CD14-positive monocyte (primary cell): ENCODE measurements at regions not wholly inside any gene's neighbourhood (a gene's known extent, or its start where the extent isn't known, plus 50 kb on each side); places are given as distances from the start of the nearest gene placed in this dataset.

Experiments
- DNase-seq, 3 donors: peaks; one replicate each; pipeline ENCODE4 v3.0.0-alpha.2; 2011 to 2022
- H2AFZ ChIP-seq: 2 replicates; pipeline ENCODE4 v1.6.0; 2012; ENCODE audit warnings: mild to moderate bottlenecking, low read depth, low read length, inconsistent platforms; ENCODE audit not compliant: insufficient read depth, poor library complexity, severe bottlenecking
- H3K27ac ChIP-seq, 2 donors: 1 replicate in 1 of 2; 2 replicates in 1 of 2; pipeline ENCODE4 v1.5.1; 2012 to 2013; ENCODE audit warnings: low read length in 2 of 2, control low read depth in 1 of 2, inconsistent platforms in 1 of 2, low read depth in 1 of 2, mild to moderate bottlenecking in 1 of 2
- H3K27me3 ChIP-seq, 2 donors: one replicate each; pipeline versions ENCODE4 v1.6.0 to v1.6.1; 2011 to 2013; ENCODE audit warnings: low read length in 2 of 2; ENCODE audit not compliant: control insufficient read depth in 2 of 2, insufficient read depth in 2 of 2
- H3K36me3 ChIP-seq, 2 donors: replicated peaks in 1 of 2; 1 replicate in 1 of 2; 2 replicates in 1 of 2; pipeline versions ENCODE4 v1.5.1 to v1.6.1; 2012 to 2013; ENCODE audit warnings: low read length in 2 of 2, control low read depth in 1 of 2, inconsistent platforms in 1 of 2, mild to moderate bottlenecking in 1 of 2; ENCODE audit not compliant: insufficient read depth in 2 of 2, control insufficient read depth in 1 of 2
- H3K4me1 ChIP-seq, 2 donors: 1 replicate in 1 of 2; 2 replicates in 1 of 2; pipeline versions ENCODE4 v1.5.1 to v1.6.1; 2012 to 2013; ENCODE audit warnings: low read length in 2 of 2, control low read depth in 1 of 2, inconsistent platforms in 1 of 2, mild to moderate bottlenecking in 1 of 2, moderate library complexity in 1 of 2; ENCODE audit not compliant: insufficient read depth in 2 of 2, control insufficient read depth in 1 of 2
- H3K4me2 ChIP-seq: replicated peaks from 2 replicates; pipeline ENCODE3; 2012; ENCODE audit warnings: low read length, moderate library complexity, mild to moderate bottlenecking; ENCODE audit not compliant: poor library complexity, severe bottlenecking; ENCODE audit errors: extremely low read depth
- H3K4me3 ChIP-seq, 3 experiments: fragments of 200-600 bp in 1 of 3; sonication (generic) in 1 of 3; replicated peaks in 1 of 3; 1 replicate in 2 of 3; 2 replicates in 1 of 3; pipeline ENCODE4 v1.5.1; 2011 to 2013; ENCODE audit warnings: low read length in 3 of 3, mild to moderate bottlenecking in 3 of 3, control low read depth in 2 of 3, low read depth in 2 of 3, inconsistent platforms in 1 of 3, moderate library complexity in 1 of 3
- H3K79me2 ChIP-seq: 2 replicates; pipeline ENCODE4 v1.6.0; 2012; ENCODE audit warnings: mild to moderate bottlenecking, control low read depth, inconsistent platforms, low read length, moderate library complexity; ENCODE audit not compliant: insufficient read depth
- H3K9ac ChIP-seq: 2 replicates; pipeline ENCODE4 v1.6.0; 2017; ENCODE audit warnings: low read length, mild to moderate bottlenecking; ENCODE audit not compliant: insufficient read depth, poor library complexity, severe bottlenecking
- H3K9me3 ChIP-seq, 2 donors: replicated peaks in 1 of 2; 1 replicate in 1 of 2; 2 replicates in 1 of 2; pipeline versions ENCODE4 v1.5.1 to v1.6.1; 2012 to 2013; ENCODE audit warnings: low read length in 2 of 2, control low read depth in 1 of 2; ENCODE audit not compliant: control insufficient read depth in 1 of 2, insufficient read depth in 1 of 2
- H4K20me1 ChIP-seq: 2 replicates; pipeline ENCODE4 v1.6.0; 2012; ENCODE audit warnings: mild to moderate bottlenecking, low read length, control low read depth, moderate library complexity; ENCODE audit not compliant: insufficient read depth
- H3K27ac Mint-ChIP-seq, 7 donors: one replicate each; pipeline ENCODE4 v1.8.0; 2020; ENCODE audit warnings: mild to moderate bottlenecking in 7 of 7, mixed read lengths in 7 of 7, moderate library complexity in 6 of 7, inconsistent platforms in 2 of 7
- H3K27me3 Mint-ChIP-seq, 3 donors: one replicate each; pipeline ENCODE4 v1.8.0; 2021 to 2022; ENCODE audit warnings: low read depth in 3 of 3, mild to moderate bottlenecking in 3 of 3, mixed read lengths in 3 of 3, moderate library complexity in 3 of 3, inconsistent platforms in 1 of 3
- H3K36me3 Mint-ChIP-seq, 2 donors: one replicate each; pipeline ENCODE4 v1.8.0; 2020; ENCODE audit warnings: mixed read lengths in 2 of 2, inconsistent platforms in 1 of 2, mild to moderate bottlenecking in 1 of 2
- H3K4me1 Mint-ChIP-seq: one replicate; pipeline ENCODE4 v1.8.0; 2020; ENCODE audit warnings: mild to moderate bottlenecking, mixed read lengths
- H3K4me3 Mint-ChIP-seq, 2 donors: one replicate each; pipeline ENCODE4 v1.8.0; 2020; ENCODE audit warnings: mild to moderate bottlenecking in 2 of 2, mixed read lengths in 2 of 2, moderate library complexity in 1 of 2
- H3K9me3 Mint-ChIP-seq, 7 donors: one replicate each; pipeline ENCODE4 v1.8.0; 2020 to 2022; ENCODE audit warnings: mixed read lengths in 7 of 7, mild to moderate bottlenecking in 6 of 7, moderate library complexity in 6 of 7, inconsistent platforms in 2 of 7
- WGBS: methylation state at CpG from one replicate; pipeline ENCODE4 v1.1.5; 2013; ENCODE audit warnings: missing lambda C conversion rate; ENCODE audit not compliant: insufficient coverage; 5-methylcytosine and 5-hydroxymethylcytosine counted together
- intact Hi-C, 2 donors: fragments of 100-400 bp; cut with micrococcal nuclease; formaldehyde crosslinking; loops; one replicate each; pipeline versions ENCODE4 v1.15.0 to v1.15.1; 2023
- TF ChIP-seq, protein P1 (sequence below): fragments of 200-600 bp; IDR thresholded peaks from one replicate; pipeline ENCODE4 v1.8.0; 2022; ENCODE audit warnings: antibody characterized with exemption, mild to moderate bottlenecking

- H3K4me2 ChIP-seq: no peak overlapping the region
- Mint-ChIP-seq H3K4me1 (no peaks in the 10 kb centered on the region), H3K27me3 (peaks cover 1 to 9% (median 6%) of the 10 kb centered on the region in 3 donors), H3K36me3 (no peaks in the 10 kb centered on the region), H3K27ac (no peak overlapping the region), H3K4me3 (no peak overlapping the region), H3K9me3 (peaks cover 21 to 44% (median 38%) of the 10 kb centered on the region in 7 donors)
- no peaks in the 10 kb centered on the region for H3K27me3 ChIP-seq
- H3K9me3 ChIP-seq: peaks cover 31 to 41% of the 10 kb centered on the region in 2 donors
- DNase-seq: no peak
- H3K9ac ChIP-seq: no peak overlapping the region
- no peaks in the 10 kb centered on the region for H3K79me2 ChIP-seq
- no peaks in the 10 kb centered on the region for H3K36me3 ChIP-seq
- WGBS: 81% methylated on average over 11 of the region's 12 CpGs
- intact Hi-C loops: no loop called here
- H4K20me1 ChIP-seq: no peaks in the 10 kb centered on the region
- no peak overlapping the region for H2AFZ ChIP-seq
- no peak overlapping the region for H3K4me3 ChIP-seq
- no peak overlapping the region for H3K27ac ChIP-seq
- H3K4me1 ChIP-seq: no peaks in the 10 kb centered on the region
- TF ChIP-seq, protein P1, sequence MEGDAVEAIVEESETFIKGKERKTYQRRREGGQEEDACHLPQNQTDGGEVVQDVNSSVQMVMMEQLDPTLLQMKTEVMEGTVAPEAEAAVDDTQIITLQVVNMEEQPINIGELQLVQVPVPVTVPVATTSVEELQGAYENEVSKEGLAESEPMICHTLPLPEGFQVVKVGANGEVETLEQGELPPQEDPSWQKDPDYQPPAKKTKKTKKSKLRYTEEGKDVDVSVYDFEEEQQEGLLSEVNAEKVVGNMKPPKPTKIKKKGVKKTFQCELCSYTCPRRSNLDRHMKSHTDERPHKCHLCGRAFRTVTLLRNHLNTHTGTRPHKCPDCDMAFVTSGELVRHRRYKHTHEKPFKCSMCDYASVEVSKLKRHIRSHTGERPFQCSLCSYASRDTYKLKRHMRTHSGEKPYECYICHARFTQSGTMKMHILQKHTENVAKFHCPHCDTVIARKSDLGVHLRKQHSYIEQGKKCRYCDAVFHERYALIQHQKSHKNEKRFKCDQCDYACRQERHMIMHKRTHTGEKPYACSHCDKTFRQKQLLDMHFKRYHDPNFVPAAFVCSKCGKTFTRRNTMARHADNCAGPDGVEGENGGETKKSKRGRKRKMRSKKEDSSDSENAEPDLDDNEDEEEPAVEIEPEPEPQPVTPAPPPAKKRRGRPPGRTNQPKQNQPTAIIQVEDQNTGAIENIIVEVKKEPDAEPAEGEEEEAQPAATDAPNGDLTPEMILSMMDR: no peak
Observed at GRCh38 chr7:98687111-98687751, 70.1 kb downstream of the NPTX2 start.

DNA sequence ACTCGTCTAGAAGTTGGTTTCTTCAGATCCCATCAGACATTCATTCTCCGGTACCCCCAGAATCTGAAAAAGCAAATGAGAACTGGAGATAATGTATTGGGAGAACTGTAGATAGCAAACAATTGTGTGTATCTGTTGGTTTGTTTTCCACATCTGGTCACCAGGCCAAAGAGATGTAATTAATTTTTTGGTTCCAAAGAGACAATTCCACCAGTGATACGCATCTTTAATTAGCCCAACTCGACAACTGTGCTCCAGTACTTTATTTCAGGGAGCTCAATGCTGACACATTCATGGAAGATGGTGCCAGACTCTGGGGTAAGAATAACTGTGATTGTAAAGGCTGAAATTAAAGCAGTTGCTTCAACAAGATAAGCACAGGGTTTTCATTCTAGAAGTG is 74.5 kb downstream of the NPTX2 start:
- H3K36me3 Mint-ChIP-seq: no peaks in the 10 kb centered on the region
- peaks cover 0 to 3% (median 0%) of the 10 kb centered on the region in 3 donors for H3K27me3 Mint-ChIP-seq
- no peak for DNase-seq
- H3K27ac Mint-ChIP-seq: no peak overlapping the region
- Histone ChIP-seq H3K36me3 (no peaks in the 10 kb centered on the region), H3K4me3 (no peak overlapping the region), H2AFZ (no peak overlapping the region), H3K9ac (no peak overlapping the region), H3K27ac (no peak overlapping the region), H3K79me2 (no peaks in the 10 kb centered on the region), H3K27me3 (no peaks in the 10 kb centered on the region), H3K4me2 (no peak overlapping the region), H4K20me1 (no peaks in the 10 kb centered on the region), H3K4me1 (no peaks in the 10 kb centered on the region), H3K9me3 (peaks cover 40 to 50% of the 10 kb centered on the region in 2 donors)
- H3K4me1 Mint-ChIP-seq: no peaks in the 10 kb centered on the region
- no peak overlapping the region for H3K4me3 Mint-ChIP-seq
- intact Hi-C loops: no loop called here
- 94% methylated on average over 2 of the region's 4 CpGs for WGBS
- TF ChIP-seq, protein P1: no peak
- H3K9me3 Mint-ChIP-seq: peaks cover 13 to 62% (median 49%) of the 10 kb centered on the region in 7 donors
